ENCODE measurements at regions not wholly inside any gene's neighbourhood (a gene's known extent, or its start where the extent isn't known, plus 50 kb on each side); places are given as distances from the start of the nearest gene placed in this dataset.

DNA sequence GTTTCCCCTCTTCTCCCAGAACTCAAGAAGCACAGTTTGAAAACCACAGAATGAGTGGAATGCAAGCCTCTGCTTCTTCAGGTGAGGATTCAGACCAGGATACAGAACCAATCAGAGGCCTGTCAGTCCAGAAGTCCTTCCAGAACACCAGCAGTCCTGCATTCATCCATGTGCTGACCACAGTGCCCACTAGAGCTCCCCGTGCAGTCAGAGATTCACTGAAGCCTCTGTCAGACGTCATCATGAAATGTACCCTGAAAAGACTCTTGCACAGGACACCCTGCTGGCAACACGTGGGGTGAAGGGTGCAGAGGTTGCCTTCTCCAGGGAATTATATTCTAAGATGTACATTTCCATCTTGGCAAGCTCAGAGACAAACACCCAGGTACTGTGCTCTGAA, 75.9 kb upstream of the LSM6 start:
- ATAC-seq (ENCODE audit: low read depth): no peak
- Mint-ChIP-seq H3K4me1 (peaks cover 17% of the 10 kb centered on the region), H3K4me3 (no peak overlapping the region), H3K36me3 (peaks cover 2% of the 10 kb centered on the region), H3K9me3 (peaks cover 4% of the 10 kb centered on the region), H3K27me3 (no peaks in the 10 kb centered on the region), H3K27ac (no peak overlapping the region)
- DNase-seq (ENCODE audit: low spot score in 2 of 2): no peak

DNA sequence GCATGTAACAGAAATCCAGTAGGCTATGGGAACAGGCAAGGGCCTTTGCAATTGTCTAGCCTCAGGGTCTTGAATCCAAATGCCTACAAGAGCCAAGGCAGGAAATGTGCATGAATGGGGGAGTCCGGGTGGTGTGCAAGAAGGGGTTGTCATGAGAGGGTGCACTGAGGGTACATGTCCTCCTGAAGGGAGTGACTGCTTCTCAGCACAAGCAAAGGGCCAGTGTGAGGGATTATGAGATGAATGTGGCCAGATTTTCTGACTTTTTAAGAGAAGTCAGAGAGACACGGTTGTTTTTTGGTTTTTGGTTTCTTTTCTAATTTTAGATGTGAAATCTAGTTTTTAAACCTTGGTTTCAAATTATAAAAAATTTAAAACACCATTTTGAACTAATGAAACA, 76.5 kb upstream of the LSM6 start:
- Mint-ChIP-seq H3K27ac (no peak overlapping the region), H3K4me3 (no peak overlapping the region), H3K4me1 (peaks cover 17% of the 10 kb centered on the region), H3K36me3 (peaks cover 2% of the 10 kb centered on the region), H3K27me3 (no peaks in the 10 kb centered on the region), H3K9me3 (peaks cover 4% of the 10 kb centered on the region)
- no peak for DNase-seq (ENCODE audit: low spot score in 2 of 2)
- no peak for ATAC-seq (ENCODE audit: low read depth)

DNA sequence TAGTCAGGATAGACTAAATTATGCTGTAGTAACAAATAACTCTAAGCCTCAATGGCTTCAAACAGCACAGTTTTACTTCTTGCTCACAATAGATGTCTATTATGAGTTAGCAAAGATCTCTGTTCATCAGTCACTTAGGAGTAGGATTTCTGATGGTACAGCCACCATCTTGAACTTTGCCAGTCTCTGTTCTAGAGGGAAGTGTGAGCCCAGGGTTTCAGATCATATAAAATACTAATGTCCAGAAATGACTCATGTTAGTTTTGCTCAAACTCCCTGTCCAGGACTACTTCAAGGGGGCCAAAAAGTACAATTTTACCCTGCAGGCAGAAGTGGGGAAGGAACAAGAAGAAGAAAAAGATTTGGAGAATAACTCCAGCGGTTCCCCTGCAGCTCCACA, 77.1 kb upstream of the LSM6 start:
- Mint-ChIP-seq H3K4me3 (no peak overlapping the region), H3K36me3 (peaks cover 2% of the 10 kb centered on the region), H3K4me1 (peaks cover 17% of the 10 kb centered on the region), H3K9me3 (peaks cover 4% of the 10 kb centered on the region), H3K27me3 (no peaks in the 10 kb centered on the region), H3K27ac (no peak overlapping the region)
- ATAC-seq (ENCODE audit: low read depth) (no peak), DNase-seq (ENCODE audit: low spot score in 2 of 2) (no peak)

DNA sequence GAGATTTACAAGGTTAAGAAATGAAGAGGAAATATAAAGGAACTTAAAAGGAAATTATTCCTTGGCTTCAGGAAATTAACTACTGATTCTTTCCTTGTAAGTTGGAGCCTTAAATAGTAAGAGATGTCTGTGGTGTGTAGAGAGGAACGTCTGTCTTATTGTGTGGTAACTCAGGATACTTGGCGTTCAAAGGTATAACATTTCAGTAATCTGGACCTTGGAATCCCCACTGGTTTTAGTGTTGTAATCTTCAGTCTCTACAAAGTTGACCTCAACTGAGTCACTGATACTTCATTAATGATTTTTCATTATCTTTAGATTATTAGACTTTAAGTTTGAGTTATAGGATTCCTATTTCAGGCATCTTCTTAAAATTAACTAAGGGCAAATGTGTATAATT, 79.1 kb upstream of the LSM6 start:
- H3K4me1 Mint-ChIP-seq: peaks cover 15% of the 10 kb centered on the region
- no peaks in the 10 kb centered on the region for H3K27me3 Mint-ChIP-seq
- no peak overlapping the region for H3K27ac Mint-ChIP-seq
- ATAC-seq (ENCODE audit: low read depth): no peak
- no peak overlapping the region for H3K4me3 Mint-ChIP-seq
- peaks cover 2% of the 10 kb centered on the region for H3K36me3 Mint-ChIP-seq
- no peak for DNase-seq (ENCODE audit: low spot score in 2 of 2)
- H3K9me3 Mint-ChIP-seq: peaks cover 4% of the 10 kb centered on the region

DNA sequence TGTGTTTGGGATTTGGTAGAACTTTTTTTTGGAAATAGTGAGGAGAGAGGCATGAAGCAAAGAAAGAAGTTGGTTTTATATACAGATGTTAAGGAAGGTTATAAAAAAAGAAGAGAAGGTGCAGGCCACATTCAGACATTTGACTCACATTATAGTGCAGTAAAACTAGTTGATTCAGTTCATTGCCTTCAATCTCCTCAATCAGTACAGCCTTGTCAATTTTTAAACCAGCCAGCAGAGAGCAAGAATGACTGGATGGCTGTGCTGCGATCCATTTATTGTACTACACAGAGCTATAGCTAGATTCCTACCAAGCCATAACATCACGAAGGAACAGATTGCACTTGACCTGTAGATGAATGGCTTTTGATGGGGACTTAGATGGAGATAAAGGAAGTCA, 79.7 kb upstream of the LSM6 start:
- peaks cover 4% of the 10 kb centered on the region for H3K9me3 Mint-ChIP-seq
- no peaks in the 10 kb centered on the region for H3K27me3 Mint-ChIP-seq
- DNase-seq (ENCODE audit: low spot score in 2 of 2) (no peak), ATAC-seq (ENCODE audit: low read depth) (no peak)
- no peak overlapping the region for H3K4me3 Mint-ChIP-seq
- H3K36me3 Mint-ChIP-seq: peaks cover 2% of the 10 kb centered on the region
- no peak overlapping the region for H3K27ac Mint-ChIP-seq
- peaks cover 10% of the 10 kb centered on the region for H3K4me1 Mint-ChIP-seq

DNA sequence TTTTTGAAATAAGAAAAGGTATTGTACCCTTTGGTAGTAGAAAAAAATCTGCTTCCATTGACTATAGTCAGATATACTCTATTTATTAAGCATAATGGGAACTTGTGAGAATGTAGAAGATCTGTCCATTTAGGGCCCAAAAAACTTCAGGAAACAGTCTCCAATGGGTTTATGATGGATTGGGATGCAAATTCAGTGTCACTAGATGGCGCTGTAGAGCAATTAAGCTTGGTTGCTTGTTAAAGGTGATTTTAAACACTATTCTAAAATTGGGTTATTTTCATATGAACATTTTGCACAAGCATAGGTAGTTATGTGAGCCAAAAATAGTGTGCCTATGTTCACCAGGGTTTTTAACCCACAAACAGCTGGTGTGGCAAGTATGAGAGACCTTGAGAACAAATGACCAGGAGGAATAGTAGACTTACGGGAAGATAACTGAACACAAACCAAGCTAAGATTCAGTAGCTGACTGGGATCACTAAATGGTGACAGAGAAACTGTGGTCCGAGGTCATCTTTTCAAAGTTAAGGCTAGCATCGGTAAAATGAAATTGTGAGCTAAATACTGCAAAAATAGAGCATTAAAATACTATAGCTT, 80.3 kb upstream of the LSM6 start:
- no peak overlapping the region for H3K27ac Mint-ChIP-seq
- peaks cover 4% of the 10 kb centered on the region for H3K9me3 Mint-ChIP-seq
- DNase-seq (ENCODE audit: low spot score in 2 of 2) (peak in 1 of 2 donors; percentile 18), ATAC-seq (ENCODE audit: low read depth) (no peak)
- peaks cover 14% of the 10 kb centered on the region for H3K4me1 Mint-ChIP-seq
- no peak overlapping the region for H3K4me3 Mint-ChIP-seq
- peaks cover 2% of the 10 kb centered on the region for H3K36me3 Mint-ChIP-seq
- H3K27me3 Mint-ChIP-seq: no peaks in the 10 kb centered on the region

DNA sequence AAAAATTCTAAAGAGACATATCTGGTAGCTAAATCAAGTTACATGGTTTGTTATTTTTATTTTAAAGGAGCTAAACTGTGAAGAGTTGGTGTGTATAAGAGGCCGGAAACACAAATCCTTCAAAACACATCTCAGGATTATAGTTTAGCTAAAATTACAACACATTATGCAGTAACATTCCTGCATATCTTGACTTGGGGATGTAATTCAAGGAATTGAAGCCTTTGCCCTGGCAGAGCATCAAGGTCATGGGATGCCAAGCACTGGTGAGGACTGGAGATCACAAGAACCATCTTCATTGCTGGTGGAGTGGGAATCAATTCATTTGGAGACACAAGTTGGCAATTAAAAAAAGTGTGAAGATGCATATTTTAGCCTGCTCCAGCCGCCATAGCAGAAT, 86.8 kb upstream of the LSM6 start:
- H3K27ac Mint-ChIP-seq: no peak overlapping the region
- DNase-seq (ENCODE audit: low spot score in 2 of 2) (no peak), ATAC-seq (ENCODE audit: low read depth) (no peak)
- no peaks in the 10 kb centered on the region for H3K27me3 Mint-ChIP-seq
- peaks cover 2% of the 10 kb centered on the region for H3K9me3 Mint-ChIP-seq
- H3K4me3 Mint-ChIP-seq: no peak overlapping the region
- peaks cover 19% of the 10 kb centered on the region for H3K4me1 Mint-ChIP-seq
- no peaks in the 10 kb centered on the region for H3K36me3 Mint-ChIP-seq

DNA sequence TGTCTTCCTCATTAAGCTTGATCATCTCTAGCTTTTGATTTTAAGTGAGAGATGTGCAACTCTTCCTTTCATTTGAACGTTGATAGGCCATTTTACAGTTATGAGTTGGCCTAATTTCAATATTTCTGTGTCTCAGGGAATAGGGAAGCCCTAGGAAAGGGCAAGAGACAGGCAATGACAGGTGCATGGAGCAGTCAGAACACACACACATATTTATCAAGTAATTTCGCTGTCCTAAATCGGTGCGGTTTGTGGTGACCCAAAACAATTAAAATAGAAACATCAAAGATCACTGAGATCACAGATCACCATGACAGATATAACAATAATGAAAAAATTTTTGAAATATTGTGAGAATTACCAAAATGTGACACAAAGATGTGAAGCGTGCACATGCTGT, 87.7 kb upstream of the LSM6 start:
- H3K36me3 Mint-ChIP-seq: no peaks in the 10 kb centered on the region
- no peak overlapping the region for H3K27ac Mint-ChIP-seq
- H3K27me3 Mint-ChIP-seq: no peaks in the 10 kb centered on the region
- no peak for ATAC-seq (ENCODE audit: low read depth)
- peaks cover 21% of the 10 kb centered on the region for H3K4me1 Mint-ChIP-seq
- no peak for DNase-seq (ENCODE audit: low spot score in 2 of 2)
- peaks cover 2% of the 10 kb centered on the region for H3K9me3 Mint-ChIP-seq
- H3K4me3 Mint-ChIP-seq: no peak overlapping the region

DNA sequence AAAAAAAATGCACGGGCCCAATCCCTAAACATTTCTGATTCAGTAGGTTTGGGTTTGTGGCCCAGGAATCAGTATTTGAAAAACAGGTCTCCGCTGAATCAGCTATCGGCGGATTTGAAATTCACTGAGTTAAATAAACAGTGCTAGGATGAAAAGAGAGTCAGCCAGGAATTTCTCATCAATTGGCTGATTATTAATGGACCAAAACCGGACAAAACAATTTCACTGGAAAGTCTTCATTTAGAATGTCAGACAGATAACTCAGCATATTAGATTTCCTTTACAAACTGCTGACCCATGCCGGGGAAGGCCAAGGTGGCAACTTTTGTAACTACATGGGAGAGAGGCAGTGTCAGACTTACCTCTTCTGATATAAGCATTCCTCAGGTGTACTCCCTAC, 99.4 kb upstream of the LSM6 start:
- H3K9me3 Mint-ChIP-seq: no peaks in the 10 kb centered on the region
- ATAC-seq (ENCODE audit: low read depth): no peak
- no peaks in the 10 kb centered on the region for H3K36me3 Mint-ChIP-seq
- H3K4me3 Mint-ChIP-seq: no peak overlapping the region
- no peak for DNase-seq (ENCODE audit: low spot score in 2 of 2)
- H3K27ac Mint-ChIP-seq: no peak overlapping the region
- peaks cover 2% of the 10 kb centered on the region for H3K4me1 Mint-ChIP-seq
- H3K27me3 Mint-ChIP-seq: no peaks in the 10 kb centered on the region

DNA sequence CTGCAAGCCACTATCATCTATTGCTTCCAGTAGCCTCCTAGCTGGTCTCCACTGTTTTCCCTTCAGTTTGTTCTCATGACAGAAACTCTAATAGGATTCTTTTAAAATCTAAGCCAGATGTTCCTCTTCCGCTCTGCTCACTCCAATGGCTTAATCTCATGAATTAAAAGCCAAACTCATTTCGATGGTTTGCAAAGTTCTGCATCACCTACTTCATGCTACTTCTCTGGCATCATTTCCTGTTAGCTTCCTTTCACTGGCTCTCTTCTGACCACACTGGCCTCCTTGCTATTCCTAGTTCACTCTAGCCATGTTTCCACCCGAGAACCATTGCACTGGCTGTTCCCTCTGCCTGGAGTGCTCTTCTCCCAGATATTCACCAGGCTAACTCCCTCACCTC, 102.0 kb upstream of the LSM6 start:
- Mint-ChIP-seq H3K4me3 (no peak overlapping the region), H3K9me3 (no peaks in the 10 kb centered on the region), H3K27ac (no peak overlapping the region), H3K4me1 (peaks cover 2% of the 10 kb centered on the region), H3K27me3 (no peaks in the 10 kb centered on the region), H3K36me3 (no peaks in the 10 kb centered on the region)
- ATAC-seq (ENCODE audit: low read depth) (peak; percentile 53), DNase-seq (ENCODE audit: low spot score in 2 of 2) (no peak)

DNA sequence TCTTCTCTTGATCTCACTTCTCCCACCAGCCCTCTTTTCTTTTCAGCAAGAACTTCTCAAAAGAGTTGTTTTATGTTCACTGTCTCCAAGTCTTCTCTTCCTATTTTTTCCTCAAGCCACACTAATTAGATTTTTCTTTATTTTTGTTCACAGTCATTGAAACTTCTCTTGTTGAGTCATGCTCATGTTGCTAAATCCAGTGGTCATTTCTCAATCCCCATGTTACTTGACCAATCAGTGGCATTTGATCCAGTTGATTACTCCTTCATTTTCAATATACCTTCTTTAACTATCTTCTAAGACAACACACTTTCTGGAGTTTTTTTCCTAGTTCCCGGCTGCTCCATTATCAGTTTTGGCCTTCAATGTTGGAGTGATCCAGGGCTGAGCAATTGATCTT, 103.1 kb upstream of the LSM6 start:
- Mint-ChIP-seq H3K27me3 (no peaks in the 10 kb centered on the region), H3K36me3 (no peaks in the 10 kb centered on the region), H3K4me1 (peaks cover 7% of the 10 kb centered on the region), H3K4me3 (no peak overlapping the region), H3K27ac (no peak overlapping the region), H3K9me3 (no peaks in the 10 kb centered on the region)
- no peak for ATAC-seq (ENCODE audit: low read depth)
- no peak for DNase-seq (ENCODE audit: low spot score in 2 of 2)

DNA sequence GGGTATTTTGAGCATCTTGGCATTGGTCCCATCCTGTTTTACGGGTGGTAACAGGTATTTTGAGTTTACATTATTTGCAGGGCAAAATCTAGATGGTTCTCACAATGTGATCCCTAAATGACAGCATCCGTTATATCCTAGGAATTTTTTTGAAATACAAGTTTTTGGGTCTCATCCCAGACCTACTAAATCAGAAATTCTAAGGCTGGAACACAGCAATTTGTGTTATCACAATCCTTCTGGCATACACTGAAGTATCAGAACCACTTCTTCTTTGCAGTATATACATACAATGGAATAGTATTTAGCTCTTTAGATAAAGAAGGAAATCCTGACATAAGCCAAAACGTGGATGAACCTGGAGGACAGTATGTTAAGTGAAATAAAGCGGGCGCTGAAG, 104.1 kb upstream of the LSM6 start:
- Mint-ChIP-seq H3K4me1 (peaks cover 6% of the 10 kb centered on the region), H3K27me3 (no peaks in the 10 kb centered on the region), H3K4me3 (no peak overlapping the region), H3K27ac (no peak overlapping the region), H3K9me3 (no peaks in the 10 kb centered on the region), H3K36me3 (no peaks in the 10 kb centered on the region)
- no peak for DNase-seq (ENCODE audit: low spot score in 2 of 2)
- no peak for ATAC-seq (ENCODE audit: low read depth)

DNA sequence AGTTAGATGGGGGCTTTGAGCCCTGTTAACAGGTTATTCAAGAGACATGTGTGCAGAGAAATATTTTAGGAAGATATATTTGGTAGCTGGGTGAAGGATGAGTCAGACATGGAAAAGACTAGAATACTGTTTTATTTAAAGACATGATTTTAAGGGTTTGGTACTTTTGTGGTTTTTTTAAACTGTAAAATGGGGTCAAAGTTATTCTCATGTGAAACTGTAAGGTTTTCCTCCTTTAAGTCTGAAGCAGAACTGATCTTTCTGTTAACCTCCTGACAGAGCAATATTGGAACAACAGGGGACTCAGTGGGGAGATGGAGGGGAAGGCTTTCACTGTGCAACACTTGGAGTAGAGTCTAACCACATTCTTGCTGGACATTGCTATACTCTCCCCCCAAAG, 112.4 kb upstream of the LSM6 start:
- Mint-ChIP-seq H3K9me3 (no peaks in the 10 kb centered on the region), H3K4me1 (peaks cover 35% of the 10 kb centered on the region), H3K27me3 (no peaks in the 10 kb centered on the region), H3K36me3 (no peaks in the 10 kb centered on the region), H3K4me3 (no peak overlapping the region), H3K27ac (no peak overlapping the region)
- ATAC-seq (ENCODE audit: low read depth): no peak
- no peak for DNase-seq (ENCODE audit: low spot score in 2 of 2)

DNA sequence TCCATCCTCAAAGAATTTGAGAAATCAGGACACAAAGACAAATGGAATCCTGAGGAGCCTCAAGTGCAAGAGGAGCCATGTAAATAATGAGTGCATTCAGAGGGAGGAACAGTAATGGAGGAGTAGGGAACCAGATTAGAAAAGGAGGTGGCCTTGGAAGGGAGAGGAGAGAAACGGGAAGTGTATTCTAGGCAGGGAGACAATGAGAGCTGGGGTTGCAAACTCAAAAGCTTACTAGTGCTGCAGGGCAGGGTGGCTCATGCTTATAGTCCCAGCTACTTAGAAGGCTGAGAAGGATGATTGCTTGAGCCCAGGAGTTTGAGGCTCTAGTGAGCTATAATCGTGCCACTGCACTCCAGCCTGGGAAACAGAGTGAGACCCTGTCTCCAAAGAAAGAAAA, 113.2 kb upstream of the LSM6 start:
- Mint-ChIP-seq H3K27ac (no peak overlapping the region), H3K9me3 (no peaks in the 10 kb centered on the region), H3K27me3 (no peaks in the 10 kb centered on the region), H3K4me3 (no peak overlapping the region), H3K4me1 (peaks cover 30% of the 10 kb centered on the region), H3K36me3 (no peaks in the 10 kb centered on the region)
- DNase-seq (ENCODE audit: low spot score in 2 of 2): no peak
- ATAC-seq (ENCODE audit: low read depth): no peak

DNA sequence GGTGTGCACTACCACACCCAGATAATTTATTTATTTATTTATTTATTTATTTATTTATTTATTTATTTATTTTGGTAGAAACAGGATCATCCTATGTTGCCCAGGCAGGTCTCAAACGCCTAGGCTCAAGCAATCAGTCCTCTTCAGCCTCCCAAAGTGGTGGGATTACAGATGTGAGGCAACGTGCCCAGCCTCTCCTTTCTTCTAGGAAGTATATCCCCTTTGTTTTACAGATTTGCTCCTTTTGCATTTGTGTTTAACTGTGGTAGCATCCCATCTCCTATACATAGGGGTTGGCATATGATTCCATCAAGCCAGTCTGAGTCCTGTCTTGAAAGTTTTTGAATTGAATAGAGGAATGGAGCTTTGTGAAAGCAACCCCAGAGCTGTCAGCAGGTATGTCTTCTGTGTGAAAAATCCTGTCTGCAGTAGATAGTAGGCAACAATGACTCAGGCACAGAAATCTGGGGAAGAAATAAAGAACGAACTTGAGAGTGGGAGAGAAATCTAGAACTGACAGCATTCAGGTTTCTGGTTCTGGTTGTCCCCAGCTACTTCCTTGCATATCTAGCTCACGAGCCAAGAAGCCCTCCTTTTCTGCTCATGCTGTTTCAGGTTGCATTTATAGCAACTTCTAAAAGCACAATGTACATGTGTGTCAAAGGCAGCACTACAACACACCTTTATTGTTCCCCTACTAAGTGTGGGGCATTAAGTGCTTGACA, 113.7 kb upstream of the LSM6 start:
- ATAC-seq (ENCODE audit: low read depth): no peak
- Mint-ChIP-seq H3K27ac (no peak overlapping the region), H3K36me3 (no peaks in the 10 kb centered on the region), H3K27me3 (no peaks in the 10 kb centered on the region), H3K4me1 (peaks cover 30% of the 10 kb centered on the region), H3K9me3 (no peaks in the 10 kb centered on the region), H3K4me3 (no peak overlapping the region)
- no peak for DNase-seq (ENCODE audit: low spot score in 2 of 2)

Data from memory B cell (primary cell).